Germinal center (tissue), 1 donor: ENCODE measurements at regions not wholly inside any gene's neighbourhood (a gene's known extent, or its start where the extent isn't known, plus 50 kb on each side); places are given as distances from the start of the nearest gene placed in this dataset.

Experiments used
- DNase-seq: peaks from one replicate; pipeline ENCODE4 v3.0.0; 2012; ENCODE audit warnings: mixed read lengths, low spot score

DNA sequence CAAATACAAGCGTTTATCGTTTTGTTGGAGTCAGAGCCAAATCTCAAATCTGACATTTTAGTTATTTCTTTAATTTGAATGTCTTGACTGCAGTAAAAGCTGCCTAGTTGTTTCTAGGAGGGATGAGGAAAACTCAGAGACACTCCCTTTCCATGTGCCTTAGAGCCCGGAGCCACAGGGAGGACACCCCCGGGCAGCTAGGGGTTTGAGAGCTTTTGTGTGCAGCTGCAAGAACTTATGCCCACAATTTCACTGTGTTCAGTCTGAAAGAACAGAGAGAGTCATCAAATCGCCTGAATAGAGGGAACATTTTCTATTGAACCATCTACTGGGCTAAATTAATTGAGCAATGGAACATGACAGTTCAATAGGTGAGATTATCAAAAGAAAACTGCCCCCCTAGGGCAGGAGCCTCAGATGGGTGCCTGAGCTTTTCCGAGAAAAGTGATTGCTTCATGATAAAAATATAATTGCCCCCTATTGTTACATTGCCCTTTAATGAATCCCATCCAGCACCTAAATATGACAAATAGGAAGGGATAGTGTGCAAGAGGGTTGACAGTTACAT lies 709.3 kb upstream of the RGMB start:
- no peak for DNase-seq

DNA sequence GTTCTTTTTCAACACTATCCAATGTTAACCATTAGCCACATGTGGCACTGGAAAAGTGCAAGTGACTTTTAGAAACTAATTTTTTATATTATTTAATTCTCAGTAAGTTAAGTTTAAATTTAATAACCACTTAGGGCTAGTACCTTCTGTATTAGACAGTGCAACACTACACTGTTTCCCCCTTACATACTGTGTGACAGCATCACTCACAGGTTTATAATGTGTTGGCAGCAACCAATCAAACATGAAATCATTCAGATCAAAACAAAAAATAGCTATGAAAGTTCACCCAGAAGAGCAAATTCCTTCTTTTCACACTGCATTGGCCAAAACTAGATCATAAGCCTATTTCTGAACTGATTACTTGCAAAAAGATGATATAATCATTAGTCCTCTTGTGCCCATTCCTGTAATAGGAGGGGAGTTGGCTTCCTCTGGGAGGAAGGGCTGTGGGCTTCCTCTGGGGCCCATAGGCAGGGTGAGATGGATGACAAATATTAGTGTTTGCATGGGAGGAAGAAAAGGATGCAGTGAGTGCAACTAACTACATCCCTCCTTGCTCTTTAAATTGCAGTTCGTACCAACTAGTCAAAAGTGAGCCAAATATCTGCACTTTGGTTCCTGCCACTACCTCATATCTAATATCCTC lies 708.1 kb upstream of the RGMB start:
- no peak for DNase-seq

DNA sequence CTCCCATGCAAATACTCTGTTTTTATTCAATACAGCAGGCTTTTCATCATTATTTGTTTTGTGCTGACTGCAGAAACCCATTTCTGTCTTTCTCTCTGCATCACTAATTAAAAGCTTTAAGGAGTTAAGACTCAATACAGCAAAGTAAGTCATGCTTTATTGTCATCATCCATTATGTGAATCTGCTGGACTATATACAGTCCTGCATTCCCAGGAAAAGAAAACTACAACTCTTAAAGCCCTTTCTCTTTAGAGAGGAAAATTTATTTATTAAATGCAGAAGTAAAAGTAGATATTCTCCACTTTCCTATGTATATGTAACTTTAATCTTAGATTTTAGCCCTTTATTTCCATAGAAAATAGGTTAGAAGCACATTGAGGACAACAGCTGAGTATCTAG lies 706.6 kb upstream of the RGMB start:
- DNase-seq, result no peak

GRCh38 chr5:98069876-98070512 lies 703.5 kb upstream of the RGMB start:
- no peak for DNase-seq

DNA sequence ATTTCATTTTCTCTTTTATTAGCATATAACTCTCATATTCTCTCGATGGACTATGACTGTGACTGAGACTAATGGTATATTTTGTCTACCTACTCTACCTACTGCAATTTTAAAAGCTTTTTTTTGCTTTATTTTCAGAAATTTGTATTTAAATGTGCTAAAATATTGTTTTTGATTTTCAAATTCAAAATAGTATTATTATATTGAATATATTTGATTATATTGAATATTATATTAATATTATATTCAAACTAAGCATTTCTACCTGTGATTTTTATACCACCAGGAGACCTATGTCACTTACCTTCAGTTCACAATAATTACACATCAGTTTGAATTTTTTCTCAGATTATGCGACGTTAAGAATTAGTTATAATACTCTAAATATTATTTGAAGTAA lies 700.5 kb upstream of the RGMB start:
- no peak for DNase-seq

- DNase-seq, result no peak
Measured at GRCh38 chr5:98076501-98076900, 697.0 kb upstream of the RGMB start.

DNA sequence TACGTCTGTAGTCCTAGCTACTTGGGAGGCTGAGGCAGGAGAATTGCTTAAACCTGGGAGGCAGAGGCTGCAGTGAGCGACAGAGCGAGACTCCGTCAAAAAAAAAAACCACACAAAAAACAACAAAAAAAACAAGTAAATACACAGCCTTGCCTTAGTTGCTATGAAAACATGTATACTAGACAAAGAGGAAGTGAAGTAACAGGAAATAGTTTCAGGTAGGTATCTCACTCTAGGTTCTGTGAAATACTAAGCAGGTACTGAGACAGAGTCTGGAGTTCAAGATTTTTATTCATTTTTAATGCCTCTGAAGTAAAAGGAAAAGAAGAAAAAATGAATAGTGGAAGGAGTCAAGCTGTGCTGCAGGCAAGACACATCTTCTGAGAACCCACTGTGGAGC lies 687.9 kb upstream of the RGMB start:
- DNase-seq, result no peak

DNA sequence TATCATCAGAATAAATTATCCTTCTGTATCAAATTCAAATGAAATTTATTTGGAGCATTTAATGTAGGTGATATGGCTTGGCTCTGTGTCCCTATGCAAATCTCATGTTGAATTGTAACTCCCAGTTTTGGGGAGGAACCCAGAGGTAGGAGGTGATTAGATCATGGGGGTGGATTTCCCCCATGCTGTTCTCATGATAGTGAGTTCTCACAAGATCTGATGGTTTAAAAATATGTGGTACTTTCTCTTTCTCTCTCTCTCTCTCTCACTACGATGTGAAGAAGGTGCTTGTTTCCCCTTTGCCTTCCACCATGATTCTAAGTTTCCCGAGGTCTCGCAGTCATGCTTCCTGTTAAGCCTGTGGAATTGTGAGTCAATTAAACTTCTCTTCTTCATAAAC lies 678.4 kb upstream of the RGMB start:
- no peak for DNase-seq

DNA sequence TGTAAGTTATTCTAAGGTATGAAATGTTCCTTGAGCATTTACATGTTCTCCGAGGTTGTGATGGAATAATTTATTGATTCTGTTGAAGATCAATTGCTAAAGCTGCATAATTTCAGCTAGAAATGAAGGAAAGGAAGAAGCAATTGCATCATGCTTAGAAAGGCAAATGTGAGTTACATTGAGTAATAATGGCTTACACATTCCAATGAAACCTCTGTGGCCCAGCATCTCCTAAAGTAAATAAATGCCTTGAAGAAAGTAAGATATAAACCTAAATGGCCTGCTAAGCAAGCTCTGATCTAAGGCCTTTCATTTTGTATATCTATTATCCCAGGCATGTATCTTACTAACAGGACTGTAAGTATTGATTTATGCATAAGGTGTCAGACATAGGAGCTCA lies 677.3 kb upstream of the RGMB start:
- DNase-seq, result no peak

- no peak for DNase-seq
Measured at GRCh38 chr5:98099448-98100105, 673.9 kb upstream of the RGMB start.

- DNase-seq, result no peak
Measured at GRCh38 chr5:98101131-98101530, 672.3 kb upstream of the RGMB start.

GRCh38 chr5:98102936-98103335 lies 670.5 kb upstream of the RGMB start:
- no peak for DNase-seq

GRCh38 chr5:98103807-98104206 lies 669.7 kb upstream of the RGMB start:
- no peak for DNase-seq

DNA sequence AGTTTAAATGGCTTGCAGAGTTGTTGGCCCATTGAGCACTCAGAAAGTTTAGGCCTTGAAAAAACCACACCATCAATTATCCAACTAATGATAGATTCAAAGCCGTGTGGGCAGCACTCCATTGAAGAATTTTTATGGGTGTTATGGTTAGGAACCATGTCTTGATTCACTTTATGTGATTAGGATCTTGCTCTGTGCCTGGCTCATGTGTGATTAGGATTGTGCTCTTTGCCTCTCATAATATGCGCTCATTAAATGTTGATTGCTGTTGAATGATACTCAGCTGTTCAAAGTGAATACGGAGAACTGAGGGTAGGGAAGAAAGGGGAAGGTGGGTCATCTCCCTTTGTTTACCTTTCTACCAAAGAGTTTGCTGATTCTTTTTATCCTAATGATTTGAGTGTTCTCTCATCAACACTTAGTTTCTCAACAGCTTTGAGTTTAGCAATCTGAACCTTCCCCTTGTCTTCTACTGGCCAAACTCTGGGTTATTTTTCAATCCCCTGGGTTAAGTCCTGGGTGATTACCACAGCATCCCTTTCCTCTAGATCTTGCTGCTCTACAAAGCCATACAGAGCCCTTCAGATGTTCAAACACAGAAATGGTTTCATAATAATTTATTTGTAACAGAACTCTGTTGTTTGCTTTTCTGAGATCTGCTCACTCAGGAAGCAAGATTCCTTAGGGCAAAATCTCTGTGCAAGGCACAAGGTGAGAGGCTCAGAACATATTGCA lies 668.8 kb upstream of the RGMB start:
- no peak for DNase-seq

- DNase-seq, result no peak
Measured at GRCh38 chr5:98105681-98106080, 667.8 kb upstream of the RGMB start.

DNA sequence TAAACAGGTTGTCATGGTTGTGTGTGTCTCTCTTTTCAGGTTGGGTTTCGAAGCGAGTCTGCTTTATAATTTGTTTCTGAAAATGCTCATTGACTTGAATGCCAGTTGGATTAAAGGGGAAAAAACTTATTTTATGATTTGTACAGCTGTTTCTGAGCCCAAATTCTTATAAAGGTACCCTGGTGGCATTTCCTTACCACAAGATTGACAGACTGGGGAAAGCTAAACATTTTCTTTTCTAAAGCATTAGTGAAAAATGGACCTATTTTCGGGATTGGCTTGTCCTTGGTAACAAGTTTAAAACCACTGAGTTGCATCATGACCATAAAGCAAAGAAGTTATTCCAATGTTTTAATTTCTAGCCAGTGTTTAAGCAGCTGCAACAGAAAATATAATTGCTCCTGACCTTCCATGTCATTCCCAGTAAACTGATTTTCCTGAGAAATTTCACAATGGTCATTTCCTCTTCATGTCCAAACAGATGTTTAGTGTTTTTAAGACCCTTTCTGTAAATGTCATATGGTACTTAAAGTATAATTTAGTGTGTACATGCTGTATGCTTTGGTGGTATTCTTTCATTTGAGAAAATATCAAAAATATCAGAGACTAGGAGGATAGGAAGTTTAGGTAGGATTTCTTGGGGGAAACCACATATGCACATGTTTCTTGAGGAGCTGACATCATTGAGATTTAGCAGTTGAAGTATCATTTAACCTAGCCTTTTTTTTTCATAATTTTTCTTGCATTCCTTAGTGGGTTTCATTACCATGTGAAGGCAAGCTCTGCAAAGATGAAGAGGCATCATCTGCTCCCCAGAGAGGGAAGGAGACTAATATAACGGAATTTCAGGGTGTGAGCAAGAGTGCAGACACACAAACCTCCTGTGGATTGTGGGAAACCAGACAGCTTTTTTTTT lies 667.1 kb upstream of the RGMB start:
- no peak for DNase-seq

DNA sequence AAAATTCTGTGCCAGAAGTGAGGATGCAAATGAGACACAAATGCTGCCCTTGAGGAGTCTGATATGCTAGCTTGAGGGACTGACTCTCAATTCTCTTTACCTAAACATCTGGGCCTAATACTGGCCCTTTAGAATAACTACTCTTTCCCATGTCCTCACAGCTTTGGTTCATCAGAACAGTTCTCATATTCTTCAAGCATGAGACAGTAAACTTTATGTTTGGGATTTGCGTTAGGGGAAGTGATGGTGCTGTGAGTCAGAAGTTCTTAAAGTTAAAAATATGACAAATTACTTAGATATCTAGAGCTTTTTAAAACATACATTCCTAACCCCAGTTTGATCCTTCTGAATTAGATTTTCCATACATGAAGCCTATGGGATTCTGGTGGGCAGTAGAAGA lies 665.0 kb upstream of the RGMB start:
- no peak for DNase-seq

DNA sequence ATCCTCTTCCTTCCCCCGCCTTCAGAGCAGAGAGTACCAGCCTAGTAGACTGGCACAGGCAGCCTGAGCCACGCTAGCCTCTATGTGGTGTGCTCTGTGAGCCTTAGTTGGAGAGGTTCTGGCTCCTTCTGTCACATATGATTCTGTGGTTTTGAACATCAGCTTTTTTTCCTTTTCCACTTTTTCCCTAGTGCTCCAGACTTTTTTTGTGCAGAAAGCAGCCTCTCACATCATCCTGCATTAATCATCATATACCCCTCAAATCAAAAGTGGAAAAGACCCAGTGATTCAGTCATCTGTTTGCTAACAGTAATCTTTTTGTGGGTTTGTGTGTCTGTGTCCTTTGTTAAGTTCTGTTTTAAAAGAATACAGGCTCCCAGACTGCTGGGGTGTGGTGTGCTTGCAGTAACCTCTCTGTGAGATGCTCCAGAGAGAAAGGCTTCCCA lies 663.9 kb upstream of the RGMB start:
- DNase-seq, result no peak

DNA sequence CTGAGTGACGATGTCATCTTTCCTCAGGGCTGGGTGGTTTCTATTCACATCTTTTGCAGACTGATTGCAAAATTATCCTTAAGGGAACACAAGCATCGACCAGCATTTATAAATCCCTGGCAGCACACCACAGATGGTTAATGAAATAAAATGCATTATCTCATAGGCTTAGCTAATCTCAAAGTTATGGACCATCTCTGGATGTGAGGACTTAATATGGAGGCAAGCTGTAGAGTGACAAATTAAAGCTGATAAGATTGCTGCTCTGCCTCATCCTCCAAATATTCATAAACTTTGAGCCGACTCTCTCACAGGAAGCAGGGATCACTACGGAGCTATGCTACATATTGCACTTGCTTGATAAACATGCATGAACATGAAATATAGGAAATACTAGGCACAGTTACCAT lies 663.2 kb upstream of the RGMB start:
- DNase-seq, result no peak

- no peak for DNase-seq
Measured at GRCh38 chr5:98110791-98111190, 662.7 kb upstream of the RGMB start.

- DNase-seq, result no peak
Measured at GRCh38 chr5:98111686-98112085, 661.8 kb upstream of the RGMB start.
